HG03442 (cell line): ENCODE measurements at regions not wholly inside any gene's neighbourhood (a gene's known extent, or its start where the extent isn't known, plus 50 kb on each side); places are given as distances from the start of the nearest gene placed in this dataset.
"Not testable (repeated sequence)": the region's sequence is repeated elsewhere in the genome, so short reads cannot be mapped to it uniquely, and the experiment has no call there.

ENCODE experiments used
- ATAC-seq: cut with Tn5 transposase; IDR thresholded peaks from one replicate; pipeline ENCODE4 v1.9.1; 2021; ENCODE audit warnings: mild to moderate bottlenecking, moderate library complexity; ENCODE audit not compliant: unreplicated experiment

GRCh38 chr17:64785011-64785421 is 122.9 kb upstream of the SMURF2 start:
- ATAC-seq, result no peak

- no peak for ATAC-seq
These were observed 122.4 kb upstream of the SMURF2 start for GRCh38 chr17:64784353-64785010.

- no peak for ATAC-seq
These were observed 121.6 kb upstream of the SMURF2 start for GRCh38 chr17:64783556-64784352.

- no peak for ATAC-seq
These were observed 120.9 kb upstream of the SMURF2 start for GRCh38 chr17:64783031-64783461.

GRCh38 chr17:64781810-64782555 is 119.9 kb upstream of the SMURF2 start:
- ATAC-seq, result no peak

- no peak for ATAC-seq
These were observed 119.1 kb upstream of the SMURF2 start for GRCh38 chr17:64781014-64781756.

GRCh38 chr17:64780096-64781013 is 118.2 kb upstream of the SMURF2 start:
- no peak for ATAC-seq

- ATAC-seq, result no peak
These were observed 117.4 kb upstream of the SMURF2 start for GRCh38 chr17:64779376-64780095.

- ATAC-seq, result not testable (repeated sequence)
These were observed 116.9 kb upstream of the SMURF2 start for GRCh38 chr17:64779098-64779375.

- ATAC-seq, result no peak
These were observed 116.4 kb upstream of the SMURF2 start for GRCh38 chr17:64778240-64779097.

- ATAC-seq, result no peak
These were observed 115.5 kb upstream of the SMURF2 start for GRCh38 chr17:64777415-64778239.

GRCh38 chr17:64776720-64777414 is 114.8 kb upstream of the SMURF2 start:
- ATAC-seq, result not testable (repeated sequence)

GRCh38 chr17:64775701-64776570 is 113.8 kb upstream of the SMURF2 start:
- ATAC-seq, result no peak

- ATAC-seq, result no peak
These were observed 112.9 kb upstream of the SMURF2 start for GRCh38 chr17:64774888-64775540.
